NCI-H128 (cell line): ENCODE measurements at regions not wholly inside any gene's neighbourhood (a gene's known extent, or its start where the extent isn't known, plus 50 kb on each side); places are given as distances from the start of the nearest gene placed in this dataset.
"Not testable (repeated sequence)": the region's sequence is repeated elsewhere in the genome, so short reads cannot be mapped to it uniquely, and the experiment has no call there.

ENCODE experiments used
- DNase-seq: peaks from one replicate; lab custom pipeline; 2025; ENCODE audit not compliant: unreplicated experiment; lab: John Stamatoyannopoulos, UW

DNA sequence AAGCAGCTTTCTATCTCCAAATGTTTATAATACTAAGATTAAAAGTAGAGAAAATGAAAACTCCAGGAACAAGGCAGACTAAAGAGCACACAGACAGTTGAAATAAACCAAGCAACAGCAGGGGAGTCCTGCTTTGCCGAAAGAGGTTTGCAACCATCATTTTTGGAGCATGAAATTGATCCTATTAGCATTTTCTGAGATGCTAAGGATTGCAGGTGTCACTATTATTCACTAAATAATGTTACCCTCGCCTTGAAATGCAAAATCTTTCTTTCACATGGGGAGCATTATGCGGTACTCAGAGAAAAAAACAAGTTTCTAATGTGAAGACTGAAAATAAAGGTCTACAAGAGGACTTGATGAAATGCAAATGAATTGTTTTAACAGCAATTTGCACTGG, 81.7 kb upstream of the DNAJC10 start:
- DNase-seq = no peak

DNA sequence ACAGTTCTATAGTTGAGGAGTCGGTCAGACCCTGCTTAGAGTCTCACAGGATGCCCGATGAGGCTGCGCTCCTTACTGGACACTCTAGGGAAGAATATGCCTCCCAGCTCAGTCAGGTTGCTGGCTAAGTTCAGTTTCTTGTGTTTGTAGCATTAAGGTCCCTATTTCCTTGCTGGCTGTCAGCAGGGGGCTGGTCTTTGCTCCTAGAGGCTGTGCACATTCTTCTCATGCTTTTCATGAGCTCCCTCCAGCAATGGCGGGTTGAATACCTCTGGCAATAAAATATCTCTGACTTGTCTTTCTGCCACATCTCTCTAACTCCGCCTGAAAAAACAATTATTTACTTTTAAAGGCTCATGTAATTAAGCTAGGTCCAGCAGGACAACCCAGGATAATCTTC, 79.4 kb upstream of the DNAJC10 start:
- no peak for DNase-seq

DNA sequence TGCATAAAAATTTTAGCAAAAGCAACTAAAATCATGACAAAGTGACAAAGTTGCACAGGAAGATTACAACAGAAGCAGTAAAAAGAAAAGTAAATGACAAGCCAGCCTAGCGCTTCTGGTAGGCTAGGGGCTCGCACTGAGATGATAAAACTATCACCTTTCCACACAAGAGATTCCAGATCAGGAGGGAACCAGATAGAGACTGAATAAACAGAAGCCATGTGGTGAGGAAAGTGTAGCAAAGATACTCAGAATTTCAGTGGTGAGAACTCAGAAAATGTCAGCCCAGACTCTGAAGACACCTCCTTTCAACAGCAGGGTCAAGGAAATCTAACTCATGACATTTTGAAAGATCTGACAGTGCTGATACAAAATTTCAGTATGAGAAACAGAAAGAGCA, 77.4 kb upstream of the DNAJC10 start:
- no peak for DNase-seq

DNA sequence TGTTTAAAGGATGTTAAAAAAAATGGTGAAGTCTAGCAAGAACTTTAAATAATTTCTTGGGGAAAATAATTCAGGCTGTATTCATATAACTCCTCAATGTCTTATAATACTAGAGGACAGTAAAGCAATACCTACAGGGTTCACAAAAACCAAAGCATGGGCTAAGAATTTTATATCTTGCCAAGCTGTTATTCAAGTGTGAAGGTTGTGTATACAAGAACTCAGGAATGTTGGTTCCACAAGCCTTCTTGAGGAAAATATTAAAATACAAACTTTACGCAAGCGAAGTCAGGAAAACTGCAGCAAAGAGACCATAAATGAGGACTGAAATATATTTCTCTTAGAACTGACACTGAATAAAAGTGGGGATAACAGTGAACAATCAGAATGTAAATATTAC, 76.1 kb upstream of the DNAJC10 start:
- DNase-seq = no peak

DNA sequence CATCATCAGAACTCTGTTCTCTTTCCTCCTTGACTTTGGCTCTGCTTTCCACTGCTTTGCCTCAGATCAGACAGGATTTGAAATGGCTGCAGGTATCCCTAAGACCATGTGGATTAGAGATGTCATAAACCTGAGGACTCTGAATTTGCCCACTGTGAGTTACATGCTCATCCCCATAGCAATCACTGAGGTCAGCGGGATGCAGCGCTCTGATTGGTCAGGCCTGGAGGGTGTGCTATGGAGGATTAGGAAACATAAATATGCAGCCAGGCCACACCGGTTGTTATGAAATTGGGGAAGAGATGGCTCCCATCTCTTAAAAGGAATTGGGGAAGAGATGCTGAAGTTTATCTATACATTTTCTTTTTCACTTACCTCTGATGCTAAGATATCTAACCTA, 73.7 kb upstream of the DNAJC10 start:
- DNase-seq = no peak

DNA sequence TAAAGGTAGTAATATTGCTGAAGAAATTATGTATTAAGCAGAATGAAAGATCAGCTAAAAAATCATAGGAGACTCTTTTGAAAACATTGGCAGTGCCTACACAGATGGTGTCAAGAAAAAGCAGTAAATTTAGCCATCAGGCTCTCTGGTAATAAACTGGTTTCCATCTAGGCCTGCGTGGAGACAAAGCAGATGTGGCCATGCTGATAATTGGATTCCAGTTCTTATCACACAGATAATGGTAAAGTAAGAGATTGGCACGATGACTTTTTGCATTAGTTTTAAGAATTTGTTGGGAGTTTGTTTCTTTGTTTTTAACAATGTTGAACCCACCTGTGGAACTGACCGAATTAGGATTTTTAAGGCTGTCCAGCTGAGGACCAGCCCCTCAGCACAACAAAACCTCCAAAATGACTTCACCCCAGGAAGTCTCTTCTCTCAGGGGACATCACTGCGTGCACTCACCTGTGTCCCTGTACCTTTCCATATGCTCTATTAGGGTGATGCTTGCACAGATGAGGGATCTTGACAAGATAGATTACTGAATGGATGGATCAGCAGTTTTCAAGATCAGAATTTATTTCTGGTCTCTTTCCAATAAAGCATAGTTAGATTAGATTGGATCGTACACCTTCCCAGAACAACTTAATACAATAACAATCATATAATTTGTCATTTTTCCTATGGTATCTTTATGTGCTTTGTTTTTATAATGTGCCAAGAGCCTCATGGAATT, 69.1 kb upstream of the DNAJC10 start:
- no peak for DNase-seq

DNA sequence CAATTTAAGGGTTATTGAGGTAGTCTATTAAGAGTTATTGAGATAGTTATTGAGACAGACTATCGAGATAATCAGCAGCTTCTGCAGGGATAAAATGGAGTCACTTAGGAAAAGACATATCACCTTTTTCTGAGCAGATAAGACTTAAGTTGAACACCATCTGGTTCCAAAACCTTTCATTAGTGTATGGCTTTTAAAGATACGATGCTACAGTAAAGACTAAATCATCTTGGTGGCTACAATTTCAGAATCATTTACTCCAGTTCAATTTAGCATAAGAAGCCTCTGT, 68.6 kb upstream of the DNAJC10 start:
- no peak for DNase-seq

DNA sequence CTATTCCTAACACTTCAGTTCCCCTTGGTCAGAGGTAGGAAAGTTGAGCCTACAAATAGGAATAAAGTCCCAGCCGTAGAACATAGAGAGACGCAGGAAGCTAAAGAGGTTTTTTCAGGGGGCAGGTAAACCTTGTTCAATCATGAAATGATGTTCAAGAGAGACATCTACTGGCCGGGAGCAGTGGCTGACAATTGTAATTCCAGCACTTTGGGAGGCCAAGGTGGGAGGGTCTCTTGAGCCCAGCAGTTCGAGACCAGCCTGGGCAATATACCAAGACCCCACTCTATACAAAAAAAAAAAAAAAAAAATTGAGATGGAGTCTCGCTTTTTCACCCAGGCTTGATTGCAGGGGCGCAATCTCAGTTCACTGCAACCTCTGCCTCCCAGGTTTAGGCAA, 66.7 kb upstream of the DNAJC10 start:
- peak; percentile 9 for DNase-seq

DNA sequence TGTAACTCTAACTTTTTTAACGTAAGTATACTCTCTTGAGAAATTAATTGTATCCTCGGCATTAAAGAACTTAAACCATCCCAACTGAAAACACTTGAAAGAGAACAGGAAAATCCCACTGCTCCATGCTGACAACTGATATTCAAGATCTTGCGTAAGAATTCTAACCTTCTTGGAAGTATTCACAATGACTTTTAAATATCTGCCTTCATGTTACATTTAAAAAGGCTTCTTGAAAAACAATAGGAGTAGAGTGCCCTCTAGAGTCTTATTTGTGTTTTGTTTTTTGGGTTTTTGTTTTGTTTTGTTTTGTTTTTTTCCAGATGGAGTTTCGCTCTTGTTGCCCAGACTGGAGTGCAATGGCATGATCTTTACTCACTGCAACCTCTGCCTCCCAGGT, 65.4 kb upstream of the DNAJC10 start:
- DNase-seq = no peak

DNA sequence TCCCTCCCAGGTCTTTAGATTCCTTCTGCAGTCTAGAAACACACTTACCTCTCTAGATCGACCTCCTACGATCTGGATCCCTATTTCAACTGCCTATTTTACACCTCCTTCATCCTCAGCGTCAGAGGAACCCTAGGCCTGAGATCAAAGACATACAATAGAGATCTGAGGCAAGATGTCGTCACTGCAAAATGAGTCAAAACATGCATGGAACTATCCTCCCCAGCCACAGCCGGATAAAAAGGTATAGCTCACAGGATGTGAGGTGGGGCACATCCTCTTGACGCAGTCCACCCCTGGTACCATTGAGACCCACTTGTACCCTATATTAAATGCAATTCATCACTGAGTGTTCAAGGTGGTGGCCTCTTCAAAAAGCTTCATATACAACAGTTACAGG, 63.7 kb upstream of the DNAJC10 start:
- no peak for DNase-seq

DNA sequence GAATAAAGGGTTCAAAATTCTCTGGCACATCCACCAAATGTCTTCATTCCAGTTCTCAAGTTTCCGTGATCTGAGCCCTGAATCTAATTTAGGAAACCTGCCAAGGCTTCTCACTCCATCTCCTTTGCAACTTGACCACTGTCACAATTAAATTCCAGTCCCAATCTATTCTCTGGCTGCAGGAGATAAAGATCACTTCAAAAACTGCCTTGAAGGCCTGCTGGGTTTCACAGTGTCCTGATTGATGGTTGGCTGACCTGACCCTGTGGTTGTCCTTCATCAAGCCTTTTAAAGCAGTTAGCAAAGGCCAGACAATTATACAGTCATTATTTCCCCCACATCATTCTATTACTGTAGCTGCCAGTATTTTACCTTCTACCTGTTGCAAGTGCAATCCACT, 60.3 kb upstream of the DNAJC10 start:
- no peak for DNase-seq

DNA sequence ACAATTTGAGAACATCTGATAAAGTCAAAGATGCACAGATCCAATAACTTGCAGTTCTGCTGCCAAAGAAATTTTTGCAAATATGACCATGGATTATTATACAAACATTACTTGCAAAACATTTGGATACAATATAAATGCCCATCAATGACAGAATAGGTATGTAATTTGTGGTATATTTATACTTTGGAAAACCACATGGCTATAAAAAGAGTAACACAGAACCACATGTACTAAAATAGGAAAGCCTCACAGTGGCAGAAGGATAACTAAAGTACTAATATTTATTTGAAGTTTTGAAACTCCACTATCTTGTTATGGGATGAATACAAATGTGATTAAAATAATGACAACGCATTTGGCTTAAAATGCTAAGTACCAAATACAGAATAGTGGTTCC, 51.8 kb upstream of the DNAJC10 start:
- no peak for DNase-seq

DNA sequence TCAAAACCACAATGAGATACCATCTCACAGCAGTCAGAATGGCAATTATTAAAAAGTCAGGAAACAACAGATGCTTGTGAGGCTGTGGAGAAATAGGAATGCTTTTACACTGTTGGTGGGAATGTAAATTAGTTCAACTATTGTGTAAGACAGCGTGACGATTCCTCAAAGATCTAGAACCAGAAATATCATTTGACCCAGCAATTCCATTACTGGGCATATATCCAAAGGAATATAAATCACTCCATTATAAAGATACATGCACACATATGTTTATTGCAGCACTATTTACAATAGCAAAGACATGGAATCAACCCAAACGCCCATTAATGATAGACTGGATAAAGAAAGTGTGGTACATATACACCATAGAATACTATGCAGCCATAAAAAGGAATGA, 50.6 kb upstream of the DNAJC10 start:
- not testable (repeated sequence) for DNase-seq
